Stimulated activated CD4-positive, alpha-beta T cell treated with anti-CD3 and anti-CD28 coated beads, Interleukin-2, amount 100 ng/mL, for 24 hours (primary cell): ENCODE measurements at regions not wholly inside any gene's neighbourhood (a gene's known extent, or its start where the extent isn't known, plus 50 kb on each side); places are given as distances from the start of the nearest gene placed in this dataset.
"Not testable (repeated sequence)": the region's sequence is repeated elsewhere in the genome, so short reads cannot be mapped to it uniquely, and the experiment has no call there.

Source experiments
- DNase-seq, 2 donors: peaks; one replicate each; pipeline ENCODE4 v3.0.0-alpha.2; 2020

- DNase-seq = not testable (repeated sequence)
Measured at GRCh38 chr4:116536024-116536423, 549.4 kb downstream of the TRAM1L1 start.

DNA sequence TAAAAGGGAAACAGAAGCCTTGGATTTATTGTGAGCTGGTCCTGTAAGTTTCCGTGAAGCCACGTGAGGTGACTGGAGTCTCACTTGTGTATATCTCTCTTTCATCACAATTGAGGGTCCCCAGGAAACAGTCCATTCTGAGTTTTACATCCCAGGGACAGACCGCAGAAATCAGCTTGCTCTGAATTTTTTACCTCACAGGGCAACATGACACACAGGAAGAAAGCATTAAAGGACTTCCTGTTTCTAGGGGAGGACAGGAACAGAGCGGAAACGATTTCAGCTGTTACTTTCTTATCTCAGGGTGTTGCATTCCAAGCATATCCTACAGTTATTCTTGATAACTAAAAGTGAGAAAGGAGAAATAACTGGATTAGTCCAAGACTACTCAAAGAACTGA is 553.5 kb downstream of the TRAM1L1 start:
- DNase-seq = no peak

DNA sequence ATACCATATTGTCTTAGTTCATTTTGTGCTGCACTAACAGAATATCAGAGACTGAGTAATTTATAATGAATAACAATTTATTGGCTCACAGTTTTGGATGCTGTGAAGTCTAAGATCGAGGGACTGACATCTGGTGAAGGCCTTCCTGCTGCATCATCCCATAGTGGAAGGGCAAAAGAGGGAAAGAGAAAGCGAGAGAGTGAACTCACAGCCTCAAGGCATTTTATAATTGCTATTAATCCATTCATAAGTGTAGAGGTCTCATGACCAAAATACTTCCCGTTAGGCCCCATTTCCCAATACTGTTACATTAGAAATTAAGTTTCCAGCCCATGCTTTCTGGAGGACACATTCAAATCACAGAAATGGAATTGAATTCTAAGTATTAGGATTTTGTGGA is 554.4 kb downstream of the TRAM1L1 start:
- no peak for DNase-seq

- no peak for DNase-seq
Measured at GRCh38 chr4:116530048-116530447, 555.3 kb downstream of the TRAM1L1 start.

- DNase-seq = no peak
Measured at GRCh38 chr4:116529129-116529528, 556.2 kb downstream of the TRAM1L1 start.

DNA sequence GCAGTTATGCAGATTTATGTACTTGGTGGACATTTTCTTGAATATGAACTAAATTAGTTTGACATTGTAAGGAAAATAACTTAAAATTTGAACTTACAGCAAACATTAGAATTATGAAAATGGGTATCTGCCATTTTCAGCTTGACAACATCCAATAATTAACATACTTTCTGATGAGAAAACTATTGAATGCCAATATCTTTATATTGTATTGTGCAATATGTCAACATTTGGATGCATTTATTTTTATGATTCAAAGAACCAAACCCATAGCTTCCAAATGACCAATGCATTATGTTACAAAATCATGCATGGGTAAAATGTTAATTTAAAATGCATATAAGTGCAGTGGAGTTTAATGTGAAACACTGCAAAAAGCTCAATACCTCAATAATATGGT is 562.5 kb downstream of the TRAM1L1 start:
- no peak for DNase-seq

DNA sequence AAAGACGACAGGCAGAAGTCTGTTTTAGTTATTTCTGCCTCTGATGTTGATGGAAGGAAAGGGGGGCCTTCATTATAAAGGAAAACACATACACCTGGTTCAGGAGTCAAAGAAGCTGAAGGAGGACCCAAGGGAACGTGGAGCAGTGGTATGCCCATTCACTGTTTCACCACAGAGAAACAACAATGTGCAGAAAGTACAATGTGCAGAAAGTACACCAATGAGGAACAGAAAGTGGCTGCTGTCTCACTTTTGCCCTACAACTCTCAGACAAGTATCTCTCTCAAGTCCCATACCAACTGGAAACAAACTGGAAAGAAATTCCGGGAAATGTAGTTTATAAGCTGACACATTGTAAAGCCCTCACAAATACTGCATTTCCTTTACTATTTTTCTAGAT is 564.5 kb downstream of the TRAM1L1 start:
- no peak for DNase-seq

GRCh38 chr4:116516711-116517110 is 568.7 kb downstream of the TRAM1L1 start:
- no peak for DNase-seq

DNA sequence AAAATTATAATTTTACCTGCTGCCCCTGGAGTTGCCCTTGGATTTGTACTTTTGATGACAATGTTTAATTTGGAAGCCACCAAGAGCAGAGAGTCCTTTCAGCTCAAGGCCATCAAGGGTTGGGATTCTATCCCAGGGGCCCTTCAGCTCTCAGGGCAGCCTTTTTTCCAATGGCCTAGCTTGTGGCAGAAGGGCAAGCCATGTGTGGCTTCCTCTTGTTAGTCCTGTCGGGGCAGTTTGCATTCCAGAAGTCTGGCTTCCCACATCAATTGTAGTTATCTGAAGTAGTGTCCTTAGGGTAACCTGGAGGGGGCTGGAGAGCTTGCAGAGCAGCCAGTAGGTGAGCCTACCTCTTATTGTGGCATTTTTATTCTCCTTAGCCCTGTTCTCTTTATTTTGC is 569.4 kb downstream of the TRAM1L1 start:
- DNase-seq = no peak

DNA sequence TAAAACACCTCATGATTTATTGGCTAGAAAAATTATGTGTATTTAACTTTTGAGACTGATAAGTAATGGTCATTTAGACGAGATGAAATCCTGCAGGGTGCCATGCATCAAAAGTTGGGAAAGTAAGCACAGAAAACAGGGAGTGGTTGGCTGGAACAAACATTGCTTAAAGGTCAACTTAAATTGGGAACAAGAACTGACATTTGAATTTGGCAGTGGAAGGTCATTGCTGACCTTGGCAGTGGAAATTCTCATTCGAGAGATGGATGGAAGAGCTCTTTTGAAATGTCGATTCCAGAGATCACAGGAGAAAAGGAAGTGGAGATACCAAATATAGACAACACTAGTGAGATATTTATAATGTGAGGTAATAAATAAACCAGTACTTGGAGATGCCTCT is 572.8 kb downstream of the TRAM1L1 start:
- no peak for DNase-seq

GRCh38 chr4:116501954-116502353 is 583.4 kb downstream of the TRAM1L1 start:
- no peak for DNase-seq

- no peak for DNase-seq
Measured at GRCh38 chr4:116500225-116500624, 585.2 kb downstream of the TRAM1L1 start.

GRCh38 chr4:116489739-116490138 is 595.6 kb downstream of the TRAM1L1 start:
- DNase-seq = no peak

GRCh38 chr4:116486401-116486800 is 599.0 kb downstream of the TRAM1L1 start:
- no peak for DNase-seq

DNA sequence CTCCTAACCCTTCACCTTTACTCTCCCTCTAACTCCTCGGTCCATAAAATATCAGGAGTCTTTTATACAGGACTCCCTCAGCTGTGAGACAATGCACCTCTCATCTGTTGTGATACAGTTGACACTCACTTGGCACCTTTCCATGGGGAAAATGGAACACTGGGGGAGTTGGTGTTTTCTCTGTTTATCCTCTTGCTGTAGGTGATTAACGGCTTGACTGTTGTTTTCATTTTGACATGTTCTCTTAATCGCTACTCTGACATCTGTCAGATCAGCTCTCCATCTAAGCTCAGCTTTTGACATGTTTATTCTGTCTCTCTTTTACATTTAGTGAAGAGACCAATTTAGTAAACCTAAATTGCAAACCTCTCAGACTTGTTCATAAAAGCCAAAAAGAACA is 604.8 kb downstream of the TRAM1L1 start:
- no peak for DNase-seq

DNA sequence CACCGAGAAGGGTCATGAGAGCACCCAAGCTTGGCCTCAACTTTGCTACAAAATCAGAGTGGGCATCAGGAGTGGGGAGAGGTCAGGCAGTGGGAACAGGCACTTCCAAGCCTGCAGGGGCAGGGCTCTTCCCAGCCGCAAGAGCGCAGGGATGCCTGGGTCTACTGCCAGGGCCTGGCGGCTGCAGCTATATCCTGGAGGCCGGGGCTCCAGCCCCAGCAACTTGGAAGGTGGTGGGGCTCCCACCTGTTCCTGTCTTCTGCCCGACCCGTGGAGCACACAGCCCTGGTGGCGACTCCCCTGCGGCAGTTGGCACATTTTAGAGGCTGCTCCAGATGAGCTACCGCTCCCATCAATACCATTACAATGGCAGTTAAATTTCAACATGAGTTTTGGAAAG is 607.0 kb downstream of the TRAM1L1 start:
- DNase-seq = no peak

DNA sequence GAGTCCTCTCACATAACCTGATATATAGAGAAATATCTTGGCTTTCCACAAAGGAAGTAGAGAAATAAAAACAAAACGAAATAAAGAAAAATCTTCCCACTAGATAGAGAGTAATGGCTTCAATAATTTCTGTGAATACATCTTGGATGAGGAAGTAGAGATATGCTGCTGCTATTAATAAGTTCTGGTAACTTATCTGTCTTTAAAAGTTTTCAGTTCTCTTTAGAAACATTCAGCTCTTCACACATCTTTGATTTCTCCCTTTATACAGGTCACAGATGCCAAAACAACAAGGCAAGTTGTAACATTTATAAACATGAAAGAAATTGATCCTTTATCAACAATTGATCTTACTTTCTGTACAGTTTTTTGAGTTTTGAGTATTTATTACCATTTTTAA is 615.8 kb downstream of the TRAM1L1 start:
- no peak for DNase-seq

DNA sequence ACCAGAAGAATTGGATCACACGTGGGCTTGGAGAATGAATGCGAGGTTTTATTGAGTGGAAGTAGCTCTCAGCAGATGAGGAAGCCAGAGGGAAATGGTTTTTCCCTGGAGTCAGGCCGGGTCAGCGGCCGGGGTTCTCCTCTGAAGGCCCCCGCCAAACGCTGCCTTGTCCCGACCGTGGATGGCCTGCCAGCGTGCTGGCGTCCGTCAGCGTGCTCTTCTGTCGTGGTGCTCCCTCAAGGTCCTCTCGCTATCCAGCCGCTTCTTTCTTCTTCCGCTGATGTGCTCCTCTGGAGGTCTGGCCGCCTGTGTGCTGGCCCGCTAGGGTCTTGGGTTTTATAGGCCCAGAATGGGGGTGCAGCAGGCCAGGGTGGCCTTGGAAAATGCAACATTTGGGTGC is 632.2 kb downstream of the TRAM1L1 start:
- no peak for DNase-seq

DNA sequence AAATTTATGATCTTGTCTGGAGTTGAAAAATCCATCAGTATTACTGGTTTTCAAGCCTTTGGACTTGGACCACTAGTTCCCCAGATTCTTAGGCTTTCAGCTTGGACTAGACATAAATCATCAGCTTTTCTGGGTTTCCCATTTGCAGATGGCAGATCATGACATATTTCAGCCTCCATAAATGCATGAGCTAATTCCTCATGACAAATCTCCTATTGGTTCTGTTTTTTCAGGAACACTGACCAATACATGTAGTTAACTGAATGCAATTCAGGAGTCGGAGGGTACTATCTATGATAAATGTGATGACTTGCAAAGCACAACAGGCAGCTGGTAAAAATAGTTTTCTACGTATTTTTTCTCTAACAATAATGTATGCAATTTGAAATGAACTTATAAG is 635.6 kb downstream of the TRAM1L1 start:
- DNase-seq = no peak

- DNase-seq = no peak
Measured at GRCh38 chr4:116444117-116444516, 641.3 kb downstream of the TRAM1L1 start.

DNA sequence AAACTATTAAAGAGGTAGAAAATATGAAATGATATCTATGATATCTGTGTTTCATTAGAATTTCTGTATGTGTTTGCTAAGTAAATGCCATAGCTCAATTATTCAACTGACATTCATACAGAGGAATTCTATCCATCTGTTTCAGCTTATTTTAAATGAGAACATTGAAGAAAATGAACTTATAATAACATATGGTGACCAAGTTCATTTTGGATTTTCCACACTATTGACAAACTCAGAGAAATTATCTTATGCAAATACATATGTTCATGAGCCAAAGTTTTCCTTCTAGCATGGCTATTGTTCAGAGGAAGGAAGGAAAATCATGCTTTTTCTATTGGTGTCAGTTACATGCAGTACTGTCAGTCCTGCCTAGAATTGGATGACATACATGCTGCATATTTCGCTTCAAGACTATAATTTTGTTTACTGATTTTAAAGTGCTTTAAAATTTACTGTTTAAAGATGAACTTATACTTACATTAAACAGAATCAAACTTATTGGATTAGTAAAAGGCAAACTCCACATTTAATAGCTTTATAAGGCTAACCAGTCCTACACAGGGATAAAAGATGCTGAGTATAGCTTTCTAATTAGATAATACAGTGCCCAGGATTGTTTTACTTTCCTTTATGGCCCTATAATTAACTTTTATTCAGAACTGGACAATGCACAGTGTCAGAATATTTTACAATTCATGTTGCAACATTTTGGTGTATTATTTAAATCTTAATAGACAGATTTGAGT is 646.2 kb downstream of the TRAM1L1 start:
- DNase-seq = no peak

DNA sequence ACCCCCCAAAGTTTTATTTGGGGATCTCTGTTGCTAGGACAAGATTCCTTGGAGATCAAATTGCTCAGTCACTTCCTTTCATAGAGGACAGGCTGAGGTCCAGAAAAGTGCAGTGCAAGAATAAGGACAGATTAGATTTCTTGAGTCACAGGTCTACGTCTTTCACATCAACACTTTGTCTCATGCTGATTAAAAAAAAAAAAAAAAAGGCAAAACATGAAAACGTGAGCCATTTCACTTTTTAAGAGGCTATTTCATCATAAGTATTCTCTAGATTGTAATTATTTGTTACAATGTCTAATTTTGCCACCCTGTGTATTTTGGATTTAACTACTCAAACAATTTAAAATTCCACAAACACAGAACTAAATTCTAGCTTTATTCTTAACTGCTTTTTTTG is 647.0 kb downstream of the TRAM1L1 start:
- no peak for DNase-seq

DNA sequence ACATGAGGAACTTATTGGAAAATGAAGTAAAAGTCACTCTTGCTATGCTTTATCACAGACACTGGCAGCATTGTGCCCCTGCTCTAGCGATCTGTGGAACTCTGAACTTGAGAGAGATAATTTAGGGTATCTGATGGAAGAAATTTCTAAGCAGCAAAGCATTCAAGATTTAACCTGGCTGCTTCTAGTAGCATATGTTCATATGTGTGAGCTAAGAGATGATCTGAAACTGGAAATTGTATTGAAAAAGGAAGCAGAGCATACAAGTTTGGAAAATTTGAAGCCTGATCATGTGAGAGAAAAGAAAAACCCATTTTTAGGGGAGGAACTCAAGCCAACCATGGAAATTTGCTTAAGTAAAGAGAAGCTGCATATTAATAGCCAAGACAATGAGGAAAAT is 657.7 kb downstream of the TRAM1L1 start:
- DNase-seq = no peak

DNA sequence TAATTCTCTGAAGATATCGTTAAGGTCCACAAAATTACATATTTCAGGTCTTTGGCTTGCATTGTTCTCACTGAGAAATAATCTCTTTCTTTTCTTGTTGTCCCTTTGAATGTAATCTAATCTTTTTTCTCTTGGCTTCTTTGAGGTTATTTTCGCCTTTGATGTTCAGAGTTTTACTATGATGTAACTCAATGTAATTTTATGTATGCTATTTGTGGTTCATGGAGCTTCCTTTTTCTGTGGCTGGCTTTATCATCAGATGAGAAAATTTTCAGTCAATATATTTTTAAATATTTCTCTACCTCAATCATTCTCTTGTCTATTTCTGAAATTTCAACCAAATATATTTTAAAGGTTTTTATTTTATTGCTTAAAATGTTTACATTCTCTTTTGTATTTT is 672.2 kb downstream of the TRAM1L1 start:
- no peak for DNase-seq

DNA sequence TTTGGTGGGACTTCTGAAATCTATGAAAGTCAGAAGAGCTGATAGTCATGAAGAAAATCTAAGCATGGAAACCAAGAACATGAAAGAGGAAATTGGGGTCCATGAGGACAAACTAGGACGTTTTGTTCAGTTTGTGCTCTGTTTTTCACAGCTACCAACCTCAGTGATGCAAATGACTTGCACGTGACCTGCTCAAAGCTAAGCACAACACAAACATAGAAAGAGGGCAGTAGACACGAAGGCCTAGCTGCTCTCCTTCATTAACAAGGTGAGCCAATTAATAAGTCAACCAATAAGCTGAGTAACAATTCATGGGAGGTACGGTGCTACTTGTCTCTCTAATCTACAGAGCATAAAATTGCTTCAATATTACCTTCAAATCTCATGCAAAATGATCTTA is 684.1 kb downstream of the TRAM1L1 start:
- DNase-seq = no peak

DNA sequence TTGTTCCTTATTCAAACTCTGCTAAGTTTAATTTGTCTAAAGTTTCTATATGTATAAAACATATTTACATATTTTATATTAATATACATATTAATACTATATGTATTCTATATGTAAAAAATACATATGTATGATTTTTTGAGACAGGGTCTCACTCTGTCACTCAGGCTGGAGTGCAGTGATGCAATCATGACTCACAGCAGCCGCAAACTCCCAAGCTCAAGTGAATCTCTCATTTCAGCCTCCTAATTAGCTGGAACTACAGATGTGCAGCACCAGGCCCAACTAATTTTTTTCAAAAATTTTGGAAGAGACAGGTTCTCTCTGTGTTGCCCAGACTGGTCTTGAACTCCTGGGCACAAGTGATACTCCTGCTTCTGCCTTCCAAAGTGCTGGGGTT is 684.9 kb downstream of the TRAM1L1 start:
- DNase-seq = no peak
